Glutamatergic neuron (in vitro differentiated cells): ENCODE measurements at regions not wholly inside any gene's neighbourhood (a gene's known extent, or its start where the extent isn't known, plus 50 kb on each side); places are given as distances from the start of the nearest gene placed in this dataset.
"Not testable (repeated sequence)": the region's sequence is repeated elsewhere in the genome, so short reads cannot be mapped to it uniquely, and the experiment has no call there.

ENCODE experiments used
- DNase-seq: peaks from one replicate; pipeline ENCODE4 v3.0.0; 2022
- H3K27ac Mint-ChIP-seq: one replicate; pipeline ENCODE4 v1.8.0; 2020; ENCODE audit warnings: mild to moderate bottlenecking, mixed read lengths, inconsistent platforms; ENCODE audit not compliant: unreplicated experiment
- H3K27me3 Mint-ChIP-seq: one replicate; pipeline ENCODE4 v1.8.0; 2020; ENCODE audit warnings: mild to moderate bottlenecking, moderate library complexity, mixed read lengths, inconsistent platforms; ENCODE audit not compliant: unreplicated experiment
- H3K36me3 Mint-ChIP-seq: one replicate; pipeline ENCODE4 v1.8.0; 2020; ENCODE audit warnings: mild to moderate bottlenecking, mixed read lengths, inconsistent platforms; ENCODE audit not compliant: unreplicated experiment
- H3K4me1 Mint-ChIP-seq: one replicate; pipeline ENCODE4 v1.8.0; 2020; ENCODE audit warnings: mild to moderate bottlenecking, low read depth, mixed read lengths, inconsistent platforms; ENCODE audit not compliant: unreplicated experiment
- H3K4me3 Mint-ChIP-seq: one replicate; pipeline ENCODE4 v1.8.0; 2020; ENCODE audit warnings: mild to moderate bottlenecking, mixed read lengths, inconsistent platforms; ENCODE audit not compliant: unreplicated experiment
- H3K9me3 Mint-ChIP-seq: one replicate; pipeline ENCODE4 v1.8.0; 2020; ENCODE audit warnings: mild to moderate bottlenecking, moderate library complexity, mixed read lengths, inconsistent platforms; ENCODE audit not compliant: unreplicated experiment
- TF ChIP-seq, protein P1 (sequence below): fragments of 200-600 bp; sonication (generic); IDR thresholded peaks from one replicate; pipeline ENCODE4 v1.5.0; 2021; ENCODE audit not compliant: partially characterized antibody, unreplicated experiment

DNA sequence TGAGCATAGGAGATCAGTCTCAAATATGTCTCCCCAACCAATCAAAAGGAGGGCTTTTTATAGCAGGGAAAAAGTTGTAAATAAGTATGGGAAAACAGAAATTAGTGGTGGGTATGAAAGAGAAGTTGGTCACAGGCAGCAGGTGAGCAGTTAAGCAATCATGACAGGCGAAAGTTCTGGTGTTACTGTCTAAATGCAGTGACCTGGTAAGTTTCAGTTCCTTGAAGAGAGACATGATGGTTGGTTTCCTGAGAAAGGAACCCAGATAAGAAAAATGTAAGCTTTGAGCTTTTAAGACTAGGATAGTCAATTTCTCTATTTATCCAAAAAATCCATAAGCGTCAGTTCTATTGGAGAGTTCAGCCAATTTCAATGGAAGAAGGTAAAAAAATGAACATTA lies 466.2 kb upstream of the FLRT2 start:
- H3K27me3 Mint-ChIP-seq: peaks cover 3% of the 10 kb centered on the region
- H3K4me1 Mint-ChIP-seq: peaks cover 8% of the 10 kb centered on the region
- no peak overlapping the region for H3K27ac Mint-ChIP-seq
- no peaks in the 10 kb centered on the region for H3K9me3 Mint-ChIP-seq
- TF ChIP-seq, protein P1, sequence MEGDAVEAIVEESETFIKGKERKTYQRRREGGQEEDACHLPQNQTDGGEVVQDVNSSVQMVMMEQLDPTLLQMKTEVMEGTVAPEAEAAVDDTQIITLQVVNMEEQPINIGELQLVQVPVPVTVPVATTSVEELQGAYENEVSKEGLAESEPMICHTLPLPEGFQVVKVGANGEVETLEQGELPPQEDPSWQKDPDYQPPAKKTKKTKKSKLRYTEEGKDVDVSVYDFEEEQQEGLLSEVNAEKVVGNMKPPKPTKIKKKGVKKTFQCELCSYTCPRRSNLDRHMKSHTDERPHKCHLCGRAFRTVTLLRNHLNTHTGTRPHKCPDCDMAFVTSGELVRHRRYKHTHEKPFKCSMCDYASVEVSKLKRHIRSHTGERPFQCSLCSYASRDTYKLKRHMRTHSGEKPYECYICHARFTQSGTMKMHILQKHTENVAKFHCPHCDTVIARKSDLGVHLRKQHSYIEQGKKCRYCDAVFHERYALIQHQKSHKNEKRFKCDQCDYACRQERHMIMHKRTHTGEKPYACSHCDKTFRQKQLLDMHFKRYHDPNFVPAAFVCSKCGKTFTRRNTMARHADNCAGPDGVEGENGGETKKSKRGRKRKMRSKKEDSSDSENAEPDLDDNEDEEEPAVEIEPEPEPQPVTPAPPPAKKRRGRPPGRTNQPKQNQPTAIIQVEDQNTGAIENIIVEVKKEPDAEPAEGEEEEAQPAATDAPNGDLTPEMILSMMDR: no peak
- no peak overlapping the region for H3K4me3 Mint-ChIP-seq
- peaks cover 5% of the 10 kb centered on the region for H3K36me3 Mint-ChIP-seq
- DNase-seq: no peak

DNA sequence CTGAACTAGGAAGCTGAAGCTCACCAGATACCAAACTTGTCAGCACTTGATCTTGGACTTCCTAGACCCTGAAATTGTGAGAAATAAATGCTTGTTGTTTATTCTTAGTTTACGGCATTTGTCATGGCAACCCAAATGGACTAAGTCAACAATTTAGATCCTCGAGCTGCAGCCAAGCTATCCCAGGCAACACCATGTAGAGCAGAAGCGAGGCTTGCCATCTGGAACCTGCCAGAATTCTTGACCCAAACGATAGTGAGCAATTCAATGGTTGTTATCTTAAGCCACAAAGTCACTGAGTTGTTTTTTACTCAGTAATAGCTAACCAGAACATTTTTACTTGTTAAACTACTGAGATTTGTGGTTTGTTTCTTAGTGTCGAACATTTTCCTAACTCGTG lies 458.5 kb upstream of the FLRT2 start:
- Mint-ChIP-seq H3K9me3 (peaks cover 1% of the 10 kb centered on the region), H3K27ac (no peak overlapping the region), H3K36me3 (no peaks in the 10 kb centered on the region), H3K4me3 (no peak overlapping the region), H3K27me3 (peaks cover 3% of the 10 kb centered on the region), H3K4me1 (peaks cover 11% of the 10 kb centered on the region)
- TF ChIP-seq, protein P1: no peak
- DNase-seq: no peak

DNA sequence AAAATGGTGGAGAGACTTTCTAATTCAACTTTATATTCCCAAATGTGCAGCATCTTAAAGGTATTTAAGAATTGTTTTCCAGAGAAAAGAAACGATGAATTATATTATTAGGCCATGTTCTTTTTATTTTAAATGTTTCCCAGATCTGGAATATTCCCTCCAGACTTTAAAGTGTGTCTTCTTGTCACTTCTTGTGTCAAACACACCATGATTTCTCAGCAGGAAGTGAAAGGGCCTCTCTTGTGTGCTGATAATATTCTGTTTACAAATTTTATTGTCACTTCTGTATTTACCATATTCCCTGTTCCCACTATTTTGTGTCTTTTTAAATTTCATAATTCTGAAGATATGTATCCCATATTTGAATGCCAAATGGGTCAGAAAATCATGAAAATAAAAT lies 455.0 kb upstream of the FLRT2 start:
- Mint-ChIP-seq H3K36me3 (no peaks in the 10 kb centered on the region), H3K27ac (no peak overlapping the region), H3K4me3 (no peak overlapping the region), H3K4me1 (peaks cover 3% of the 10 kb centered on the region), H3K27me3 (no peaks in the 10 kb centered on the region), H3K9me3 (peaks cover 1% of the 10 kb centered on the region)
- TF ChIP-seq, protein P1: no peak
- DNase-seq: no peak

DNA sequence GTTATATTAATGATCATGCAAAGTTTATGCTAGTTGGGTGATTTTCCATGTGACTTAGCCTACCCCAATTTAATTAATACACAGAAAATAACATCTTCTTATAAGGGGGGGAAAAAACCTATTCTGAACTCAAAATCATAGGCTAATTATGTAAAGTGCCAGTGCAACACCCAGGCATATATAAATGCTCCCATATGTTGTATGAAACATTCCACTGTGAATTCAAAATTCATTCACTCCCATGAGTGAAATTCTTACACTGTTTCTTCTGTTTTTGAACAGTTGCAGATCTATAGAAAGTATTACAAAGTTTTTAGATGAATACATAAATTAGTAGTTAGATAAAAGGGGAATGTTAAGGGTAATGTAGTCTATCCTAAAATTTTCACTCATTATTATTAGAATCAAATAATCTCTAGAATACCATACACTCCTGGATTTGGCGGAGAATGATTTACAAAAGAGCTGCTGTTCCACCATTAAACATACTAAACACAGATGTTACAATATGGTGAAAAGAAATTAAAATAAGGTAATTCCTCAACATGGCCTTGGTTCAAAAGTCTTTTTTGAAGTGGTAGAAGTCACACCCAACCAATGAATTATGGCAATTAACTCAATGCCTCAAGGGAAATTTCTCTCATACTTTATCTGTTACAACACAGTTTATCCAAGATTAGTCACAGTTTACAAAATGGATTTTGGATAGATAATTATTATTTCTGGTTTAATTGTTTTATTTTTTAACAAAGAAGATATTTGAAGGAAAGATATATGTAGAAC lies 454.1 kb upstream of the FLRT2 start:
- no peak for DNase-seq
- H3K27me3 Mint-ChIP-seq: no peaks in the 10 kb centered on the region

DNA sequence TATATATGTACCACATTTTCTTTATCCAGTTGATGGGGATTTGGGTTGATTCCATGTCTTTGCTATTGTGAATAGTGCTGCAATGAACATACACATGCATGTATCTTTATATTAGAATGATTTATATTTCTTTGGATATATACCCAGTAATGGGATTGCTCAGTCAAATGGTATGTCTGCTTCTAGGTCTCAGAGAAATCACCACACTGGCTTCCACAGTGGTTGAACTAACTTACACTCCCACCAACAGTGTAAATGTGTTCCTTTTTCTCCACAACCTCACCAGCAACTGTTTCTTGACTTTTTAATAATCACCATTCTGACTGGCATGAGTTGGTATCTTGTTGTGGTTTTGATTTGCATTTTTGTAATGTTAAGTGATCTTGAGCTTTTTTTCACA lies 452.2 kb upstream of the FLRT2 start:
- H3K9me3 Mint-ChIP-seq, H3K27ac Mint-ChIP-seq, H3K36me3 Mint-ChIP-seq, DNase-seq, H3K4me3 Mint-ChIP-seq, H3K27me3 Mint-ChIP-seq: not testable (repeated sequence)
- peaks cover 17% of the 10 kb centered on the region for H3K4me1 Mint-ChIP-seq

More for the DNA sequence above, 454.1 kb upstream of the FLRT2 start:
- H3K9me3 Mint-ChIP-seq: peaks cover 3% of the 10 kb centered on the region
- TF ChIP-seq, protein P1: no peak
- H3K4me1 Mint-ChIP-seq: peaks cover 10% of the 10 kb centered on the region
- no peaks in the 10 kb centered on the region for H3K36me3 Mint-ChIP-seq
- no peak overlapping the region for H3K27ac Mint-ChIP-seq
- no peak overlapping the region for H3K4me3 Mint-ChIP-seq
